Pulmonary artery endothelial cell (primary cell): ENCODE measurements at regions not wholly inside any gene's neighbourhood (a gene's known extent, or its start where the extent isn't known, plus 50 kb on each side); places are given as distances from the start of the nearest gene placed in this dataset.
"Not testable (repeated sequence)": the region's sequence is repeated elsewhere in the genome, so short reads cannot be mapped to it uniquely, and the experiment has no call there.

Experiments
- DNase-seq: peaks from one replicate; pipeline ENCODE4 v3.0.0-alpha.2; 2011; ENCODE audit warnings: low read depth, low spot score

GRCh38 chr5:91963166-91963565 lies 580.0 kb upstream of the ARRDC3 start:
- no peak for DNase-seq

DNA sequence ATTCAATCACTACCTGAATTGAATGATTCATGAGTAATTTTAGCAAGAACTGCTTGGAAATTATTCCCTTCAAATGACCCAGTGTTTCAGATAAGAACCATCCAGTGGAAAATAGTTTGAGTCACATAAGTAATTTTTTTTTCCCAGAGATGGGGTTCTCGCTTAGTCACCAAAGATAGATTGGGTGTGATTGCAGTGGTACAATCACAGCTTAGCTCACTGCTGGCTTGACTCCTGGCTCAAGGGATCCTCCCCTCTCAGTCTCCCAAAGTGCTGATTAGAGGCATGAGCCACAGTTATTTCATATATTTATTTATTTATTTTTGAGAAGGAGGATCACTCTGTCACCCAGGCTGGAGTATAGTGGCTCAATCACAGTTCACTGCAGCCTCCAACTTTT lies 574.5 kb upstream of the ARRDC3 start:
- no peak for DNase-seq

- no peak for DNase-seq
These were observed 573.6 kb upstream of the ARRDC3 start for GRCh38 chr5:91956738-91957137.

DNA sequence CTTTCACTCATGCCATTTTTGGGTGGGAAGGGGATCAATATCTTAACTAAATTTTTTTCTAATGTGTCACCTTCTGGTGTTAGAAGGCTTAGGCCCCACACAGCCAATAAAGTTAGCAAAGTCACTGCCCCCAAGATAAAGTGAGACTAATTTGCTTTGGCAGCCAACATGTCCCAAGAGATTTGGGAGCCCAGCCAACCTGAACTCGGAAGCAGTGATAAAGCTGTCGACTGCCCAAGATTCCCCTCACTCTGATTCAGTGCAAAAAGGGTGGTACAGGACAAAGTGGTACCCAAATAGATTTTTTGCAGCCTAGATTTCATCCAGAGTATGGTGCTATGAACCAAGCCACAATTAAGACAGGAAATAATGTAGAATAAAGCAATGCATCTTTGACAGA lies 572.5 kb upstream of the ARRDC3 start:
- DNase-seq = no peak

DNA sequence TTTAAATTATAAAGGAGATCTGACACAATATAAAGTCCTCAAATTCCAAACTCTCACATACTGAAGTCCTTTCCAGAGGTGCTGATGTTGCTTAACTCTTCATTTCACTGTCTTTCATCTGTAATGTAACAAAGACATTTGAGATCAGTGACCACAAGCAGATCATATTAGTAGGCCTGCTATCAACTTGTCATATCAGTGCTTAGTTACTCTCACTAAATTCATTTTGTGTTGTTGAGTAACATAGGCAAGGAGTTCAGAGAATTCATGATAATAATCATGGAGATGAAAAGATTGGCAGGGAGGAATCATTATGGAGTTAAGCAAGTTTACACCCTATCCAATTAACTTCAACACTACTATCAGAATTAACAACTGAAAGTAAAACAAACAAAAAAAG lies 571.0 kb upstream of the ARRDC3 start:
- no peak for DNase-seq

DNA sequence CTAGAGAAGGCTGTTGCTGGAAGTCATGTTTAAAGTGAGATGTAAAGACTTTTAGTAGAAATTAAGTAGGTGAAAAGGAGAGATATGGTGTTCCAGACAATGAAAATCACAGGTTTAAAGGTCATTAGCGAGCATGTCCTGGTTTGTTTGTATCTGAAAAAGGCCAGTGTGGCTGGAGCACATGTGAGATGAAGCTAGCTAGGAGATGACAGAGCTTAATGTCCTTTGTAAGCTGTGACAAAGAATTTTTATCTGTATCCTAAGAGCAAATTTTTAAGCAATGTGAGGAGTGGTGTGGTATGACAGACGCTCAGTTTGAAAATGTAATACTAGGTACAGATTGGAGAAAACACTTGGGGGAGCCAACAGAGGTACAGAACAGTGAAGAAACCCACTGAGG lies 567.2 kb upstream of the ARRDC3 start:
- no peak for DNase-seq

DNA sequence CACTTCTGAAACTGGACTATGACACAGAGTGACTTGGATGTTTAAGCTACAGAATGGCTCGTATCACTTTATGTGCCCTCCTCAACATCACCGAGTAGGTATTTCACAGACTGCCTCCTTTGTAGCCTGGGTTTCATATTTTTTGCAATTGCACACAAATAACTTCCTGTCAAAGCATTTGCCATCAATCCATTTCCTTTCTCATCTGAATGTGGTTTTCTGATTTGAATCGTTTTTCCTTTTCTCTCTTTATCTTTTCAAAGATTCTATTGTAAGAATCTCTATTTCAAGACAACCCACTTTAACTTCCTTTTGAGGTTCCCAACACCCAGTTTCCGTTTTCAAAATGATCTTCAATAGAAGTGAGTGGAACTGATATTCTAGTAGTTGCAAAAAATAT lies 563.8 kb upstream of the ARRDC3 start:
- DNase-seq = no peak

- no peak for DNase-seq
These were observed 558.5 kb upstream of the ARRDC3 start for GRCh38 chr5:91941588-91941987.

DNA sequence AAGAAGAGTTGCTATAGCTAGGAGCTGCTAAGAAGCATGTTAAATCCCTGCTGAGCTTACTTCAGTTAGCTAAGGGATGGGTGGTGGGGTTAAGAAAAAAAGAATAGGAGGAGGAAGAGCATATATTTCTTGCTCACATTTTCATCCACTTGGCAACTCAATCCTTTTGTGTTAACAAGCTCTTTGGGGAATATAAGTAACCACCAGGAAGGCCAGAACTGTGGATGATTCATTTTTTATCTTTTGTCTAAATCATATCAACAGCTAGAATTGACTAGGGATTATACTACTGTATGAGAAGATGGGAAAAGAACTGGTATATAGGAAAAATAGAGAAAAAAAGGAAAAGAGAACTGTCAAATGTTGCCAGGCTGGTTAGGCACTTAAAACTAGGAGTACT lies 555.3 kb upstream of the ARRDC3 start:
- no peak for DNase-seq

GRCh38 chr5:91937121-91937520 lies 554.0 kb upstream of the ARRDC3 start:
- no peak for DNase-seq

GRCh38 chr5:91929522-91929817 lies 546.4 kb upstream of the ARRDC3 start:
- DNase-seq = no peak

- DNase-seq = no peak
These were observed 545.8 kb upstream of the ARRDC3 start for GRCh38 chr5:91928754-91929521.

DNA sequence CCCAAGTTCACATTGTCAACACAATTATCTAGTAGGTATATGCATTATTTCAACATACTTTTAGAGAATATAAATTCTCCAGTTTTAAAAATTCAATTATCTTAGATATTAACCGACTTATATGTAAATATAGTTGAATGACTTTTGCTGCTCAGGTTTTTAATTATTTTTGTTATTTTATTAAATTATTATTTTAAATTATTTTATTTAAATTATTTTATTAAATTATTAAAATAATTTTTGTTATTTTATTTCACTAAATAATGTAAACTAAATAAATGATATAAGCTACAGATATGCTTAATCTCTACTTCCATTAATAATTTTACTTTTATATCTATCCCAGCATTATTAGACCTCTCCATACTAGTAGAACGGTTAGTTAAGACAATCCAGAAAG lies 544.3 kb upstream of the ARRDC3 start:
- DNase-seq = no peak

GRCh38 chr5:91925249-91925648 lies 542.1 kb upstream of the ARRDC3 start:
- DNase-seq = no peak

GRCh38 chr5:91917037-91917814 lies 534.1 kb upstream of the ARRDC3 start:
- not testable (repeated sequence) for DNase-seq

DNA sequence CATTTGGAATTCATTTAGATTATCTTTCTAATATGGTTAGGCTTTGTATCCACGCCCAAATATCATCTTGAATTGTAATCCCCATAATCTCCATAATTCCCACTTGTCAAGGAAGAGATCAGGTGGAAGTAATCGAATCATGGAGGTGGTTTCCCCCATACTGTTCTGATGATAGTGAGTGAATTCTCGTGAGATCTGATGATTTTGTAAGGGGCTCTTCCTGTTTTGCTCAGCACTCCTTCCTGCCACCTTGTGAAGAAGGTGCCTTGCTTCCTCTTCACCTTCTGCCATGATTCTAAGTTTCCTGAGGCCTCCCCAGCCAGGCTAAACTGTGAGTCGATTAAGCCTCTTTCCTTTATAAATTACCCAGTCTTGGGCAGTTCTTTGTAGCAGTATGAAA lies 527.5 kb upstream of the ARRDC3 start:
- no peak for DNase-seq

GRCh38 chr5:91910247-91910646 lies 527.1 kb upstream of the ARRDC3 start:
- no peak for DNase-seq

DNA sequence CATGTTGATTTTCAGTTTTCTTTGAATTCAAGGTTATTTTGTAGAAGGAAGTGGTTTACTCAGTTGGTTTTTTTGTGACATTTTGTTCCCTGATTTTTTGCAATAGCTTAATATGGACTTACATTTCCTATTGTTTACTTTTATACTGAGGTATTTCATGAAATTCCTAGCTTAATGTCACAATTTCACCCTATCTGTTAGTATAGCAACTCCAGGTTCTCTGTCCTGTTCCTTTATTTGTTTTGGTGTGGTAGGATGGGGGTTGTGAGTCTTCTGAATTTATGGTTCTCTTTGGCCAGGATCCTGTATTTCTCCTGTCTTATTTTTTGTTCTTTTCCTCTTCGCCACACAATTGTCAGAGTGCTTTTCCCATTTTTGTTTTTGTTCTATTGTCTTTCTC lies 523.4 kb upstream of the ARRDC3 start:
- DNase-seq = no peak

DNA sequence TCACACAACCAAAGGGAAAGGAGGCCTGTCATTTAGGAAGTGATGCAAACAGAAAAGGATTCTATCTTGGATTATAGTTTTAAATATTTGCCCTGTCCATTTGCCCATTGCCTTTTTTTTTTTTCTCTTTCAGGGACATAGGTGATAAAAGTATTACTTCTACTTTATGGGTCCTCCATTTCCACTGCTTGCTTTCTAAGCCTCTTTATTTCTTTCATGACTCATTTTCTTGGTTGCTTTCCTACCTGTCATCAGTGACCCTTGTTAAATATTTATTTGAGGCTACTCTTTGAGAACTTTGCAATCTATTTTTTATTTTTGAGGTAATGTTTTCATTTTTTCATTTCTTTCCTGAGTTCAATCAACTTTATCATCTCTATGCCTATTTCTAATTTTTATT lies 522.9 kb upstream of the ARRDC3 start:
- no peak for DNase-seq

DNA sequence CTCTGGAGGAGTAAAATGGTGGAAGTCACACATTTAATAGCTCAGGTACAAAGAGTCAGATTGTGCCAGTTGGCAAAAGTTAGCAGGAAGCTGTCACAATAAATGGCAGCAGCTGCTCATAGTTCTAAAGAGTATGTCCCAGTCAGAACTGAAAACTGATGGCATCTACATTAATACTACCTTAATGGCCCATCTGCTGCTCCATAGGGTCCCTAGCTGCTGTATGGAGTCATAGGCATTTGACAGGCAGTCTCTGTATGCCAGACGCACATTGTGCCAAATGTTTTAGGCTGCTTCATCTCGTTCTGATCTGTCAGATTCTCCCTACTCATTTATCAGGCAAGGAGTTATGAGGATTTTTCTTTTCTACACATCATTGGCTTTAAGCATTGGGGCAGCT lies 515.8 kb upstream of the ARRDC3 start:
- no peak for DNase-seq

GRCh38 chr5:91898019-91898418 lies 514.9 kb upstream of the ARRDC3 start:
- DNase-seq = no peak

GRCh38 chr5:91888810-91889209 lies 505.7 kb upstream of the ARRDC3 start:
- no peak for DNase-seq
